Activated CD8-positive, alpha-beta T cell treated with anti-CD3 and anti-CD28 coated beads, Interleukin-2, amount 10 ng/mL, durations not matched to agents 7 days and 5 days (primary cell): ENCODE measurements at regions not wholly inside any gene's neighbourhood (a gene's known extent, or its start where the extent isn't known, plus 50 kb on each side); places are given as distances from the start of the nearest gene placed in this dataset.

Experiments used
- ATAC-seq: fragments of 150-1000 bp; cut with Tn5 transposase; one replicate; pipeline ENCODE4 v1.10.0; 2021; ENCODE audit warnings: moderate library complexity
- CTCF ChIA-PET: fragments of 350-600 bp; sonication (Branson Sonifier 250); formaldehyde crosslinking; loops from one replicate; lab custom pipeline; 2021; ENCODE audit warnings: antibody characterized with exemption; lab: Charles Lee
- POLR2A ChIA-PET: fragments of 350-600 bp; sonication (Branson Sonifier 250); formaldehyde crosslinking; loops from one replicate; lab custom pipeline; 2021; ENCODE audit warnings: antibody characterized with exemption; lab: Charles Lee
- DNase-seq: peaks from one replicate; pipeline ENCODE4 v3.0.0-alpha.2; 2020
- H3K27ac Mint-ChIP-seq: one replicate; pipeline ENCODE4 v1.8.0; 2021; ENCODE audit warnings: mild to moderate bottlenecking, mixed read lengths
- H3K27me3 Mint-ChIP-seq: one replicate; pipeline ENCODE4 v1.8.0; 2021; ENCODE audit warnings: low read depth, mixed read lengths
- H3K36me3 Mint-ChIP-seq: one replicate; pipeline ENCODE4 v1.8.0; 2021; ENCODE audit warnings: low read depth, mixed read lengths
- H3K4me1 Mint-ChIP-seq: one replicate; pipeline ENCODE4 v1.8.0; 2021; ENCODE audit warnings: low read depth, mixed read lengths
- H3K4me3 Mint-ChIP-seq: one replicate; pipeline ENCODE4 v1.8.0; 2021; ENCODE audit warnings: mild to moderate bottlenecking, mixed read lengths
- H3K9me3 Mint-ChIP-seq: one replicate; pipeline ENCODE4 v1.8.0; 2022; ENCODE audit warnings: mixed read lengths; ENCODE audit not compliant: insufficient read depth

DNA sequence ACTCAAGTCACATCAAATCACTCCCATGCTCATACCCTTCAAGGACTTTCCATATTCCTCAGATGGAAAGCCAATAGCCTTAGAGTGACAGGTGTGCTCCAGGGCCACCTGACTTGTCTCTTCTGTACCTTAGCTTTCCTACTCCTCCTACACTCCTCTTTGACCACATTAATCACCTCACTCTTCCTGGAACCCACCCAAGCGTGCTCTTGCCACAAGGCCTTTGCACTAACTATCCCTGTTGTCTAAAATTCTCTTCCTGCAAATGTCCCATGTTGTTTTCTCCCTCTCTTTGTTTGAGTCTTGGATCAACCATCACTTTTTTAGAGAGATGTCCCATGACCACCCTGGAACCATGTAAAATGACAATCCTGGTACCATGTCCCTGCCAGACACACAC, 244.1 kb downstream of the AASDHPPT start:
- ATAC-seq (no peak), DNase-seq (no peak)
- Mint-ChIP-seq H3K4me1 (no peaks in the 10 kb centered on the region), H3K27ac (no peak overlapping the region), H3K9me3 (peaks cover 4% of the 10 kb centered on the region), H3K27me3 (no peaks in the 10 kb centered on the region), H3K36me3 (no peaks in the 10 kb centered on the region), H3K4me3 (no peak overlapping the region)
- POLR2A ChIA-PET = no interaction called here
- CTCF ChIA-PET = no interaction called here

DNA sequence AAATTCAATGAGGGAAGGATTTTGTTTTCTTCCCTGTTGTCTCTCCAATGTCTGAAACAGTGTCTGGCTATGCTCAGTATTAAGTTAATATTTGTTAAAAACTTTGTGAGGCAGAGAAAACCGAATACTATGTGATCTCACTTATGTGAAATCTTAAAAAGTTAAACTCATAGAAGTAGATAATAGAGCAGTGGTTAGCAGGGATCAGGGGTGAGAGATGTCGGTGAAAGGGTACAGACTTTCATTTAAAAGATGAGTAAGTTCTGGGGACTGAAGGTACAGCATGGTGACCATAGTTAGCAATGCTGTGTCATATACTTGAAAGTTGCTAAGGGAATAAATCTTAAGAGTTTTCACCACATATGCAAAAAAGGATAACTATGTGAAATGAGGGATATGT, 244.6 kb downstream of the AASDHPPT start:
- POLR2A ChIA-PET = no interaction called here
- ATAC-seq (no peak), DNase-seq (no peak)
- Mint-ChIP-seq H3K27me3 (no peaks in the 10 kb centered on the region), H3K36me3 (no peaks in the 10 kb centered on the region), H3K9me3 (peaks cover 4% of the 10 kb centered on the region), H3K27ac (no peak overlapping the region), H3K4me1 (no peaks in the 10 kb centered on the region), H3K4me3 (no peak overlapping the region)
- CTCF ChIA-PET = no interaction called here

GRCh38 chr11:106326087-106326486, 248.6 kb downstream of the AASDHPPT start:
- POLR2A ChIA-PET = no interaction called here
- DNase-seq = no peak
- Mint-ChIP-seq H3K27me3 (no peaks in the 10 kb centered on the region), H3K4me3 (no peak overlapping the region), H3K36me3 (no peaks in the 10 kb centered on the region), H3K27ac (no peak overlapping the region), H3K9me3 (peaks cover 4% of the 10 kb centered on the region), H3K4me1 (no peaks in the 10 kb centered on the region)
- CTCF ChIA-PET = no interaction called here
- no peak for ATAC-seq

GRCh38 chr11:106327134-106327533, 249.7 kb downstream of the AASDHPPT start:
- Mint-ChIP-seq H3K9me3 (peaks cover 2% of the 10 kb centered on the region), H3K4me3 (no peak overlapping the region), H3K27ac (no peak overlapping the region), H3K36me3 (no peaks in the 10 kb centered on the region), H3K4me1 (no peaks in the 10 kb centered on the region), H3K27me3 (no peaks in the 10 kb centered on the region)
- ChIA-PET POLR2A (no interaction called here), CTCF (no interaction called here)
- DNase-seq (no peak), ATAC-seq (no peak)

DNA sequence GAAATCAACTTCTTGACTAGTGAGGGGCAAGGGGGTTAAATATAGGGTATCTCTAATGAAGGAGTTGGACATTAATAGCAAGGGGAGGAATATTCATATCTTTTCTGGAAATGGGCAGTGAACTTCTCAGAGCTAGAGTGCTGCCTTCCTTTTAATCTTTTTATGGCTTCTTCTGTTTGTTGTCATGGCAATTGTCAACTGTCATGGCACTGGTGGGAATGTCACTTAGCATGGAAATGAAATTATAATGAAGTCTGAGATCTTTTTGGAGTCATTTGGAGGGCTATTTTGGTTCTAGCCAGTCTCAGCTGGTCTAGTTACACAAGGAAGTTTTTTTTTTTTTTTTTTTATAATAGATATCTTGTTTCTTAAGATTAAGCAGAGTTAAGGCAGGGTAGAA, 250.2 kb downstream of the AASDHPPT start:
- H3K4me1 Mint-ChIP-seq = no peaks in the 10 kb centered on the region
- CTCF ChIA-PET = no interaction called here
- no peaks in the 10 kb centered on the region for H3K9me3 Mint-ChIP-seq
- POLR2A ChIA-PET = no interaction called here
- no peaks in the 10 kb centered on the region for H3K27me3 Mint-ChIP-seq
- no peak overlapping the region for H3K27ac Mint-ChIP-seq
- H3K4me3 Mint-ChIP-seq = no peak overlapping the region
- DNase-seq (no peak), ATAC-seq (no peak)
- no peaks in the 10 kb centered on the region for H3K36me3 Mint-ChIP-seq

- DNase-seq (no peak), ATAC-seq (no peak)
- ChIA-PET POLR2A (no interaction called here), CTCF (no interaction called here)
- Mint-ChIP-seq H3K27ac (no peak overlapping the region), H3K4me3 (no peak overlapping the region), H3K27me3 (no peaks in the 10 kb centered on the region), H3K4me1 (no peaks in the 10 kb centered on the region), H3K36me3 (no peaks in the 10 kb centered on the region), H3K9me3 (no peaks in the 10 kb centered on the region)
These were observed 252.0 kb downstream of the AASDHPPT start for GRCh38 chr11:106329273-106330018.

- no peak overlapping the region for H3K4me3 Mint-ChIP-seq
- H3K27me3 Mint-ChIP-seq = no peaks in the 10 kb centered on the region
- ChIA-PET CTCF (no interaction called here), POLR2A (no interaction called here)
- DNase-seq (no peak), ATAC-seq (no peak)
- H3K36me3 Mint-ChIP-seq = no peaks in the 10 kb centered on the region
- H3K9me3 Mint-ChIP-seq = no peaks in the 10 kb centered on the region
- H3K27ac Mint-ChIP-seq = no peak overlapping the region
- H3K4me1 Mint-ChIP-seq = no peaks in the 10 kb centered on the region
These were observed 253.7 kb downstream of the AASDHPPT start for GRCh38 chr11:106331176-106331575.

GRCh38 chr11:106333678-106334077, 256.2 kb downstream of the AASDHPPT start:
- H3K9me3 Mint-ChIP-seq = no peaks in the 10 kb centered on the region
- DNase-seq (no peak), ATAC-seq (no peak)
- no peak overlapping the region for H3K4me3 Mint-ChIP-seq
- POLR2A ChIA-PET = no interaction called here
- H3K27me3 Mint-ChIP-seq = no peaks in the 10 kb centered on the region
- no peak overlapping the region for H3K27ac Mint-ChIP-seq
- H3K36me3 Mint-ChIP-seq = no peaks in the 10 kb centered on the region
- CTCF ChIA-PET = no interaction called here
- H3K4me1 Mint-ChIP-seq = no peaks in the 10 kb centered on the region

GRCh38 chr11:106344394-106344793, 266.9 kb downstream of the AASDHPPT start:
- ChIA-PET POLR2A (no interaction called here), CTCF (no interaction called here)
- Mint-ChIP-seq H3K36me3 (no peaks in the 10 kb centered on the region), H3K27ac (no peak overlapping the region), H3K9me3 (no peaks in the 10 kb centered on the region), H3K27me3 (no peaks in the 10 kb centered on the region), H3K4me1 (no peaks in the 10 kb centered on the region), H3K4me3 (no peak overlapping the region)
- ATAC-seq (no peak), DNase-seq (no peak)

DNA sequence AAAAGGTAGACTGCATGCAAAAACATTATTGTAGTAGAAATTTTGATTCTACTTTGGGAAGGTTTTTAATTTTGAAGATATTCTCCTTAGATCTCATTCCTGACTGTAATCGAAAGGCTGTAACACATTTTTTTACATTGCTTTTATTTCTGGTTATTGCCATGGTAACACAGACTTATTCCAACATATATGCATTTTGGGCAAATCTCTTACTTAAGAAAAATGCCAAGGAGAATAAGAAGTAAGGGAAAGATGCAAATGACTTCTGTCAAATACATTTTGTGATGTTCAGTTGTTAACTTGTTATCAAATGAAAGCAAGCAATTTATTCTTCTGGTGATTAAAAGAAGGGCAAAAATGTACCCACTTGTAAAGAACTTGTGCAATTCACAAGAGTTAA, 267.5 kb downstream of the AASDHPPT start:
- no peaks in the 10 kb centered on the region for H3K36me3 Mint-ChIP-seq
- POLR2A ChIA-PET = interaction anchor here (0.5 kb wide), 1 partner anchor 25 kb away, joined by 3 read pairs; no protein-coding TSS in a partner anchor
- H3K27me3 Mint-ChIP-seq = no peaks in the 10 kb centered on the region
- ATAC-seq = no peak
- no peaks in the 10 kb centered on the region for H3K9me3 Mint-ChIP-seq
- H3K4me1 Mint-ChIP-seq = no peaks in the 10 kb centered on the region
- DNase-seq = no peak
- CTCF ChIA-PET = no interaction called here
- H3K27ac Mint-ChIP-seq = no peak overlapping the region
- H3K4me3 Mint-ChIP-seq = no peak overlapping the region

- Mint-ChIP-seq H3K4me1 (no peaks in the 10 kb centered on the region), H3K36me3 (no peaks in the 10 kb centered on the region), H3K9me3 (no peaks in the 10 kb centered on the region), H3K27me3 (no peaks in the 10 kb centered on the region), H3K27ac (no peak overlapping the region), H3K4me3 (no peak overlapping the region)
- ATAC-seq (no peak), DNase-seq (no peak)
- CTCF ChIA-PET = no interaction called here
- POLR2A ChIA-PET = no interaction called here
These were observed 275.6 kb downstream of the AASDHPPT start for GRCh38 chr11:106353031-106353430.

- ChIA-PET POLR2A (interaction anchor here (0.7 kb wide), 1 partner anchor 24 kb away, joined by 3 read pairs; no protein-coding TSS in a partner anchor), CTCF (no interaction called here)
- H3K4me3 Mint-ChIP-seq = no peak overlapping the region
These were observed 291.8 kb downstream of the AASDHPPT start for GRCh38 chr11:106369224-106369623.

More at GRCh38 chr11:106369224-106369623, 291.8 kb downstream of the AASDHPPT start:
- no peaks in the 10 kb centered on the region for H3K4me1 Mint-ChIP-seq
- no peaks in the 10 kb centered on the region for H3K36me3 Mint-ChIP-seq
- H3K27ac Mint-ChIP-seq = no peak overlapping the region
- H3K27me3 Mint-ChIP-seq = no peaks in the 10 kb centered on the region
- no peak for DNase-seq
- no peaks in the 10 kb centered on the region for H3K9me3 Mint-ChIP-seq
- ATAC-seq = no peak
